SK-N-MC (cell line): ENCODE measurements at regions not wholly inside any gene's neighbourhood (a gene's known extent, or its start where the extent isn't known, plus 50 kb on each side); places are given as distances from the start of the nearest gene placed in this dataset.

Source experiments
- EZH2 ChIP-seq: fragments of 200-600 bp; sonication (generic); IDR thresholded peaks from one replicate; pipeline ENCODE4 v1.6.1; 2017; ENCODE audit warnings: antibody characterized with exemption
- FOXP2 ChIP-seq: optimal IDR thresholded peaks from 2 replicates; pipeline ENCODE3; 2011; ENCODE audit warnings: mild to moderate bottlenecking, moderate library complexity; ENCODE audit not compliant: insufficient read depth; ENCODE audit errors: extremely low read length, control extremely low read depth

DNA sequence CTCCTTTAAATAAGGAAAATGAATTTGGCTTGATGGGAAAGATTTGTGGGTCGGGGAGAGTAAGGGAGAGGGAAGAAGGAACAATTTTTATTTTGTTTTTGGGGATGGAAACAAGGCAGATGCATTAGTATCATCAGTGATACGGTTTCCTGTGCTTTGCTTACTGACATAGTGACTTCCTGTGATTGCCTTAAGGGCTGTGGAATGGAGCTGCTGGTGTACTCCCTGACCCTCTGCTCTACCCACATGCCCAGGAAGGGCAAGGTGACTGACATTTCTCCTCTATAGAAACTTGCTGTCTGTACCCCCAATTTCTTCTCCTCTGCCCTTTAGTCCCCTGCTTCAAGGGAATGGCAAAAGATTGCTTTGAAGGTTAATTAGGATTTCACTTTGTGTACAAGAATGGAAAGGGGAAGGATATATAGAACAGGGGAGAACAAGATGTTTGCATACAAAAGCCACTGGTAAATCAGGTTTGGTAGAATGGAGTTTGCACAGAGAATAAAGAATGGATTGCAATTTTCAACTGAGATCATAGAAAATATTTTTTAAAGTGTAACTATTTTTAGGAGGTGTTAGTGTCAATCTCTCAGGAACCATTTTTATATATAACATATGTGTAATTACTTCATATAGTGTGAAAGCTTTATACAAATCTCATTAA is 129.0 kb upstream of the AGR3 start:
- TF ChIP-seq EZH2 = no peak
- TF ChIP-seq FOXP2 = no peak
